ENCODE measurements at regions not wholly inside any gene's neighbourhood (a gene's known extent, or its start where the extent isn't known, plus 50 kb on each side); places are given as distances from the start of the nearest gene placed in this dataset.

GRCh38 chr13:68584776-68585175, 1354.6 kb upstream of the PCDH9 start:
- no peak for TF ChIP-seq CTCF (IDR thresholded peaks at IDR 0.05; ENCODE audit: low read depth, low read length, missing input control)
- no peak for TF ChIP-seq RAD21 (IDR thresholded peaks at IDR 0.05)
- no peak for TF ChIP-seq GABPA (IDR thresholded peaks at IDR 0.05 in 1 of 2, conservative IDR thresholded peaks at IDR 0.05 in 1 of 2)
- TF ChIP-seq JUND (IDR thresholded peaks at IDR 0.05) = no peak
- TF ChIP-seq NR2F2 (IDR thresholded peaks at IDR 0.05) = no peak
- TF ChIP-seq TAF1 (conservative IDR thresholded peaks at IDR 0.05) = no peak
- TF ChIP-seq MAX (IDR thresholded peaks at IDR 0.05) = no peak
- TF ChIP-seq EGR1 (IDR thresholded peaks at IDR 0.05; ENCODE audit: low read depth in 2 of 2) = no peak
